Ammon's horn (tissue), 1 donor: ENCODE measurements at regions not wholly inside any gene's neighbourhood (a gene's known extent, or its start where the extent isn't known, plus 50 kb on each side); places are given as distances from the start of the nearest gene placed in this dataset.

ENCODE experiments used
- DNase-seq: peaks from one replicate; pipeline ENCODE4 v3.0.0-alpha.2; 2016; ENCODE audit warnings: low spot score

- DNase-seq: no peak
Observed at GRCh38 chr5:2009986-2010914, 127.5 kb upstream of the IRX4 start.

GRCh38 chr5:2008851-2009629, 126.3 kb upstream of the IRX4 start:
- DNase-seq: no peak

GRCh38 chr5:2007878-2008501, 125.3 kb upstream of the IRX4 start:
- DNase-seq: no peak

- DNase-seq: no peak
Observed at GRCh38 chr5:2007496-2007877, 124.8 kb upstream of the IRX4 start.

- no peak for DNase-seq
Observed at GRCh38 chr5:2006971-2007291, 124.2 kb upstream of the IRX4 start.

- no peak for DNase-seq
Observed at GRCh38 chr5:2006193-2006970, 123.7 kb upstream of the IRX4 start.

- no peak for DNase-seq
Observed at GRCh38 chr5:2005101-2006041, 122.6 kb upstream of the IRX4 start.

GRCh38 chr5:2003690-2004365, 121.1 kb upstream of the IRX4 start:
- no peak for DNase-seq

GRCh38 chr5:2003206-2003605, 120.5 kb upstream of the IRX4 start:
- DNase-seq: no peak

- DNase-seq: no peak
Observed at GRCh38 chr5:2001300-2001699, 118.6 kb upstream of the IRX4 start.

- no peak for DNase-seq
Observed at GRCh38 chr5:2000591-2000990, 117.9 kb upstream of the IRX4 start.

- no peak for DNase-seq
Observed at GRCh38 chr5:1999794-2000193, 117.1 kb upstream of the IRX4 start.

- no peak for DNase-seq
Observed at GRCh38 chr5:1998716-1999317, 116.1 kb upstream of the IRX4 start.

- DNase-seq: no peak
Observed at GRCh38 chr5:1998348-1998669, 115.6 kb upstream of the IRX4 start.

- DNase-seq: no peak
Observed at GRCh38 chr5:1997640-1998347, 115.1 kb upstream of the IRX4 start.

- DNase-seq: no peak
Observed at GRCh38 chr5:1995491-1995890, 112.8 kb upstream of the IRX4 start.

GRCh38 chr5:1987471-1987870, 104.7 kb upstream of the IRX4 start:
- DNase-seq: no peak

GRCh38 chr5:1985781-1986180, 103.1 kb upstream of the IRX4 start:
- DNase-seq: no peak

GRCh38 chr5:1983919-1984695, 101.4 kb upstream of the IRX4 start:
- DNase-seq: no peak
